ENCODE measurements at regions not wholly inside any gene's neighbourhood (a gene's known extent, or its start where the extent isn't known, plus 50 kb on each side); places are given as distances from the start of the nearest gene placed in this dataset.
"Not testable (repeated sequence)": the region's sequence is repeated elsewhere in the genome, so short reads cannot be mapped to it uniquely, and the experiment has no call there.

DNA sequence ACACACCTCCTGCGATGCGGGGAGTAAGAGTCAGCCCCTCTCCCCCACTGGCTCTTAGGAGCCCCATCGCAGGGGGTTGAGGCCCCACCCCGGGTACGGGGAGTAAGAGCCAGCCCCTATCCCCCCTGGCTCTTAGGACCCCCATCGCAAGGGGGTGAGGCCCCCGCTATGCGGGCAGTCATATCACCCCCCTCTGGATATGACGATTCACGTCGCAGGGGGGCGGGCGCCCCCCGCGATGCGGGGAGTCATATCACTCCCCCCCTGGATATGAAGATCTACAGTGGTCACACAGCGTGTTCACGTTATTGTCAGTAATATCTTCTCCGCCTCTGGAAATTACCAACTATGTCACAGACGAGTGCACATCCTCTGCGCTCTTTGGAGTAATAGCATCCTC is 61.1 kb downstream of the DEFB131A start:
- not testable (repeated sequence) for DNase-seq (ENCODE audit: low read depth)

DNA sequence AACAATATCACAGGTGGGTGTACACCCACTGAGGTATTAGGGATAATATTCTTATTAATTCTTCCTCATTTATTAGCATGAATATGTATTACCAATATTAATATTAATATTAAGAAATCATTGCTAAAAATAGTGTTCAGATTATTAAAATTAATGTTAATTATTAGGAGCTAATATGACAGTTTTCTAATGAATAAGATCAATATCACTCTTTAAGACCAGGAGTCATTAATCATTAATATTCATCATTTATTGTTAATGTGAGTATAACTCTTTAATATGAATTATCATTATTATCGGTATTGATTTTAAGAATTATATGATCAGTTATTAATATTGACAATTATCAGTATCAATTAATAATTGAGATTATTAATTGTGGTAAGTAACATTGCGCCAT is 62.5 kb downstream of the DEFB131A start:
- not testable (repeated sequence) for DNase-seq (ENCODE audit: low read depth)

DNA sequence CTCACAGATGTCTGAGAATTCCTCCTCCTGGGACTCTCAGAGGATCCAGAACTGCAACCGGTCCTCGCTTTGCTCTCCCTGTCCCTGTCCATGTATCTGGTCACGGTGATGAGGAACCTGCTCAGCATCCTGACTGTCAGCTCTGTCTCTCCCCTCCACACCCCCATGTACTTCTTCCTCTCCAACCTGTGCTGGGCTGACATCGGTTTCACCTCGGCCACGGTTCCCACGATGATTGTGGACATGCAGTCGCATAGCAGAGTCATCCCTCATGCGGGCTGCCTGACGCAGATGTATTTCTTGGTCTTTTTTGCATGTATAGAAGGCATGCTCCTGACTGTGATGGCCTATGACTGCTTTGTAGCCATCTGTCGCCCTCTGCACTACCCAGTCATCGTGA is 68.7 kb downstream of the DEFB131A start:
- DNase-seq (ENCODE audit: low read depth) = not testable (repeated sequence)

DNA sequence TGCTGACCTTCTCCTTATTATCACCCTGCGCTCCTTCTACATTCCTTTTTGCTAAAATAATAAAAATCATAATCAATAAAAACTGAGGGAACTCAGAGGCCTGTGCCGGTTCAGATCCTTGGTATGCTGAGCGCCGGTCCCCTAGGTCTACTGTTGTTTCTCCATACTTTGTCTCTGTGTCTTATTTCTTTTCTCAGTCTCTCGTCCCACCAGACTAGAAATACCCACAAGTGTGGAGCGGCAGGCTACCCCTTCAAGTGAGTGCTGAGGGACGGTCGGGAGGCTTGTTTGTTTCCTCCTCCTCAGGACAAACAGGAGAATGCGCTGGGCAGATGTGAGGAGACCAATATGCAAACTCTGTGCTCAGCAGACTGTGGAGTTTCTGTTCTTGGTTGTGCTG is 75.4 kb downstream of the DEFB131A start:
- not testable (repeated sequence) for DNase-seq (ENCODE audit: low read depth)

DNA sequence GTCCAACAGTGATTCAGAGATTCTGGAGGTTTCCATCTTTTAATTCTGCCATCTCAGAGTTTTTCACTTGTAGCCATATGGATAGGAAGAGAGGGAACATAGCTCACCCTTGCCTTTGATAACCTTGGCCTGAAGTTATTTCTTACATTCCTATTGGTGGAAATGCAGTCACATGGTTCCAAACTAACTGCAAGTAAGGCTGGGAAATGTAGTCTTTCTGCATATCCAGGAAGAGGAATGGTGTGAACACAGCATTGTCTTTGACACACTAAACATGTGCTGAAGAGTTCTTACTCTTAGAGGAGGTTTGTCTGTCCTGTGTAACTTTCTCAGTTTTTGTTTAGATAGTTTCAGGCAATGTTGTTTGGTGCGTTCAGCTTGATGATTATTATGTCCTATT is 78.7 kb downstream of the DEFB131A start:
- DNase-seq (ENCODE audit: low read depth) = not testable (repeated sequence)

DNA sequence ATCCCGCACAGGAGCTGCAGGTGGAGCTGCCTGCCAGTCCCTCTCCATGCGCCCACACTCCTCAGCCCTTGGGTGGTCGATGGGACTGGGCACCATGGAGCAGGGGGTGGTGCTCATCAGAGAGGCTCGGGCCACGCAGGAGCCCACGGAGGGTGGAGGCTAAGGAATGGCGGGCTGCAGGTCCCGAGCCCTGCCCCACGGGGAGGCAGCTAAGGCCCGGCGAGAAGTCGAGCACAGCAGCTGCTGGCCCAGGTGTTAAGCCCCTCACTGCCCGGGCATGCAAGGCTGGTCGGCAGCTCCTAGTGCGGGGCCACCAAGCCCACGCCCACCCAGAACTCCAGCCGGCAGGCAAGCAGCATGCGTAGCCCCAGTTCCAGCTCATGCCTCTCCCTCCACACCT is 80.2 kb downstream of the DEFB131A start:
- not testable (repeated sequence) for DNase-seq (ENCODE audit: low read depth)

DNA sequence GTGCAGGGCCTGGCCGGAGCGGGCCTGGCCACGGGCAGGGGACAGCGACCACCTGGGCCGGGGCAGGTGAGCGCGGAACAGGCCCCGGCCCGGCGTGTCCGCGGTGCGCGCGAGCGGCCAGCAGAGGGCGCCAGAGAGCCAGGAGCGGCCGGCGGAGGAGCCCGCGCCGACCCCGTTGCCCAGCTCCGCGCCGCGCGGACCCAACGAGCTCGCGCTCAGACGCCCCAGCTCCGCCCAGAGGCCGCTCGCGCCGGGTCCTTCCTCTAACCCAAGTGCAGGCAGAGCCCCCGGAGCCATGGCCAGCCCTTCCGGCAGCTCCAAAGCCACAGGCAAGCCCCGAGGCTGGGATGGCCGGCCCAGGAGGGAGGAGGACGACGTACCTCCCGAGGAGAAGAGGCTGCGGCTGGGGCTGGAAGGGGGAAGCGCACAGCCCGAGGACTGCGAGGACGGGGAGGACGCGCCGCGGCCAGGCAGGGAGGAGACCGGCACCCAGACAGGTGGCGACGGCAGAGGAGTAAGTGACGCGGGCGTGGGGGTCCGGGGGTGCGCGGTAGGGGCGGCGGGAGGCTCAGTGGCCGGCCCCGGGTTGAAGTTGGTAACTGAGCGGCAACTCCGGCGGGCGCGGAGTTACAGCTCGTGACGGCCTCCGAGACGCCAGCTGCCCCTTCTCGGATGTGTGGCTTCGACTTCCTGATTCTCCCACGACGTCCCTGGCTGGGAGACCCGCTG is 88.1 kb downstream of the DEFB131A start:
- DNase-seq (ENCODE audit: low read depth) = peak; percentile 38

DNA sequence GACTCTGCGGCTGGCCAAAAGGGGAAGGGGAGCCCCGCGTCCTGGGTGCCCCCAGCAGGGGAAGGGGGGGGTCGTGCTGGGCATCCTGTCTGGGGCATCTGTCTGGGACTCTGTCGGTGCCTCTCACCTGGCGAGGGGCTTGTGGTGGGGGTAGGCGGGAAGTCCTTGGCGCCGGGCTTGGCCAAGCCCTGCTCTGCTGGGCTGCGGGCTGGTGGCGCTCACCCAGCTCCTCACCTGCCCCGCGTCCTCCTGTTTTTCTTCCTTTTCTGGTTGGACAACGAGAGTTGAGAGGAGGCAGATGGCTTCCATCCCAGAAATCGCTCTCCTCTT is 88.6 kb downstream of the DEFB131A start:
- not testable (repeated sequence) for DNase-seq (ENCODE audit: low read depth)

DNA sequence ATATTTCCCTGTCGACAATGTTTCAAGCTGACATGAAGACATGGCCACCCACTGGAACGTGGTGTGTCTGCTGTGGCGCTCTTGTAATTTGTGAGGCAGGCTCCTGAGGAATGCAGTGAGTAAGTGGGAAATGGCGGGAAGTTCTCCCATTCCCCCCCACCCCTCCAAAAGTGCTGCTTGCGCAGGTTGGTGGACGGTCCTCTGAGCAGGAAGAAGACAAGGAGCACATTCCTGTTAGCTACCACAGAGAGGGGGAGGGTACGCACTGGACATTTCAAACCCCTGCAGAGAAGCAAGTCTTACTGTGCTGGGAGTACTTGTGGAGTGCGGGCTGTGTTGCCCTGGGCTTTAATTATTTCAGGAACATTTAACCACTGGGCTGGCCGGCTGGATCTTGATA is 92.9 kb downstream of the DEFB131A start:
- not testable (repeated sequence) for DNase-seq (ENCODE audit: low read depth)

DNA sequence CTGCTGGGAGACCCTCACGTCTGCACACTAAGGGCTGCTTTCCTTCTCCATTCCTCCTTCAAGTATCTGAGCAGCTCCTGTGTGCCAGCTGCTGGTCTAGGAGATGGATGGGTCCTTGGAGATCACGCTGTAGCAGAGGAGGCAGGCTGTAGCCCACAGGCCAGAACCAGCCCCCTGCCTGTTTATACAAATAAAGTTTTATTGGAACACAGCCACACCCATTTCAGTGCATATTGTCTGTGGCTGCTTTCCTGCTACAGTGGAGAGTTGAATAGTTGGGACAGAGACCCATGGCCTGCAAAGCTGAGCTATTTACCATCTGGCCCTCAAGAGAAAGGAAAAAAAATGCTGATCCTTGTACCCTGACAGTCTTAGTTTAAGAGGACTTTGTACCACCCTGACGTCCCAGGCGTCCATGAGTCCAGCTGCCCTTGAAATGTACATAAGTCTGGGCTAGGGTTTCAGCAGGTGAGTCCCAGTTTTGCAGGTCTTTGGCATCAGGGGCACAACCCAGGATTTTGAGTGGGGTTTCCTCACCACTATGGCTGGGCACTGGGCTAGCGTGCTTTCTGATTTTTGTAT is 95.8 kb downstream of the DEFB131A start:
- DNase-seq (ENCODE audit: low read depth) = not testable (repeated sequence)

DNA sequence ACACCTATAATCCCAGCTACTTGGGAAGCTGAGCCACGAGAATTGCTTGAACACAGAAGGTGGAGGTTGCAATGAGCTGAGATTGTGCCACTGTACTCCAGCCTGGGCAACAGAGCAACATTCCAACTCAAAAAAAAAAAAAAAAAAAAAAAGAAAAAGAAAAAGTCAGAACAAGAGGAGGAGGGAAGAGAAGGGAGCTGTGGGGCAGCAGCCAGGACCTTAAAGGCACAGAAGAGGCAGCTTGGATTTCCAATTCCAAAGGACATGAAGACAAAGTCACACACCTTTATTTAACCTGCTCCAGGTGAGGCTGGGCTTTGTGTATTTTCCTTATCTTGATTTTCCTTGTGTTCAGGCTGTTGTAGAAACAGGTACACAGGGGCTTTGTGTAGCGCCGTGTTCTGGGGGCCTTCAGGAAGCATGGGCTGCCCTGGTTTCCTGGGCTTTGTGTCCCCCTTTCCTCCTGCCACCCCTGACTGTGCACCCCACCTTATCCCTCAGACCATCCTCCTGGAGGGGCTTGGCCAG is 97.2 kb downstream of the DEFB131A start:
- DNase-seq (ENCODE audit: low read depth) = not testable (repeated sequence)

DNA sequence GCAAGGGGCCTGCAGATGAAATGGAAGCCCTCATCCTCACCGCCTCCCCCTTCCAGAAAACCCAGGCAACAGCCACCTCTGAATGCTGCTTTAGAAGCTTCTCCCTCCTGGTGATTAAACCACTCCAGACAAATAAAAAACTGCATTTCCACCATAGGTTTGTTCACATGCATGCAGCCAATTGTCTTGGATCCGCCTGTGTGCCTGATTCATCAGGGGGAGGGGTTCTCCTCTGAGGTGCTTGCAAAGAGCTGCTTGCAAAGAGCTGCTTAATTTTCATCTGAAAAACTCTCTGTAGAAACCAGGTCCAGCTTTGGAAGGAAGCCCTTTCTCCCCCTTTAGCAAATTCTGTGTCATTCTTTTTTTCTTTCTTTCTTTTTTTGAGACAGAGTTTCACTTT is 100.6 kb downstream of the DEFB131A start:
- not testable (repeated sequence) for DNase-seq (ENCODE audit: low read depth)

DNA sequence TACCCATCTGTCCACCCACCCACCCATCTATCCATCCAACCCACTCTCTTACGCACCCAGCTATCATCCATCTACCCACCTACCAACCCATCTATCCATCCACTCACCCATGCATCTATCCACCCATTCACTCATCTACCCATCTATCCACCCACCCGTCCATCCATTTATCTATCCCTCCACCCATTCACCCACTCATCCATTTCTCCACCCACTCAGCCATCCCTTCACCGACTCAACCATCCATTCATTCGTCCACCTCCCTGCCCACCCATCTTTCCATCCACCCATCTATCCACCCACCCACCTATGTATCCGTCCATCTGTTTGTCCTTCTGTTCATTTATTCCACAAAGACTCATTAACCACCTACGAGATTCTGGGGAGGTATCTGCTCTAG is 103.3 kb downstream of the DEFB131A start:
- DNase-seq (ENCODE audit: low read depth) = not testable (repeated sequence)

DNA sequence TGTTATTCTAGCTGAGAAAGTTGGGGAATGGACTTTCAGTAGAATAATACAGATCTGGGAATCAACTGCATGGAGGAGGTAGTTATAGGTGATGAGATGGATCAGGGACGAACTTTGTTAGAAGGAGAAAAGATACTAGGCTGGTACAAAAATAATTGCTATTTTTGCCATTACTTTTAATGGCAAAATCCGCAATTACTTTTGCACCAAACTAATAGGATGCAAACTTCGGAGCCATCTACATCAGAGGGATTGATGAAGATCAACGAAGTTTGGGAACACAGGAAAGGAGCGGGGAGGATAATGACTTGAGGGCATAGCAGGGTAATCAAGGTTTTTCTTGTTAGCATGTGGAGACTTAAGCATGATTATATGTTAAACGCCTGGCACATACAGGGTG is 111.9 kb downstream of the DEFB131A start:
- DNase-seq (ENCODE audit: low read depth) = not testable (repeated sequence)

DNA sequence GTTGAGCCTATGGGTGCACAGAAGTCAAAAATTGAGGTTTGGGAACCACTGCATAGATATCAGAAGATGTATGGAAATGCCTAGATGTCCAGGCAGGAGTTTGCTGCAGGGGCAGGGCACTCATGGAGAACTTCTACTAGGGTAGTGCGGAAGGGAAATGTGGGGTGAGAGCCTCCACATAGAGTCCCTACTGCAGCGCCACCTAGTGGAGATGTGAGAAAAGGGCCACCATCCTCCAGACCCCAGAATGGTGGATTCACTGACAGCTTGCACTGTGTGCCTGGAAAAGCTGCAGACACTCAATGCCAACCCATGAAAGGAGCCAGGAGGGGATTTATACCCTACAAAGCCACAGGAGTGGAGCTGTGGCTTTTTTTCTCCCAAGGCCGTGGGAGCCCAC is 133.7 kb downstream of the DEFB131A start:
- DNase-seq (ENCODE audit: low read depth) = not testable (repeated sequence)

DNA sequence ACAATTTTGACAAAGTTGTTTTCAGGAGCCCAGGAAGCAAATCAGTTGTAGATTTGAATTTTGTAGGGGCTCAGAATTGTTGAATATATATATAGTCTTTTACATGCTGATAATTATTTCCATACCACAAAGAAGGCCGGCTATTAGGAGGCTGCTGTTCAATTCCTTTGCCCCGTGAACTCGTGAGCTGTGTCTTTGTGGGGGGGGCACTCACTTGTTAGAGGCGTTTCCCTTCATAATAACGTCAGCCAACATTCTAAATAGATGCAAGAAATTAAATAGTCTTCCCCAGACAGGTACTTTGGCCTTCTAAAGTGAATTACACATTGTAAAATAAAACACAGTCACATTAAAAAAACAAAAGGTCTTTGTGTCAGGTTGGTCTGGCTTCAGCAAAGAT is 138.7 kb downstream of the DEFB131A start:
- not testable (repeated sequence) for DNase-seq (ENCODE audit: low read depth)

DNA sequence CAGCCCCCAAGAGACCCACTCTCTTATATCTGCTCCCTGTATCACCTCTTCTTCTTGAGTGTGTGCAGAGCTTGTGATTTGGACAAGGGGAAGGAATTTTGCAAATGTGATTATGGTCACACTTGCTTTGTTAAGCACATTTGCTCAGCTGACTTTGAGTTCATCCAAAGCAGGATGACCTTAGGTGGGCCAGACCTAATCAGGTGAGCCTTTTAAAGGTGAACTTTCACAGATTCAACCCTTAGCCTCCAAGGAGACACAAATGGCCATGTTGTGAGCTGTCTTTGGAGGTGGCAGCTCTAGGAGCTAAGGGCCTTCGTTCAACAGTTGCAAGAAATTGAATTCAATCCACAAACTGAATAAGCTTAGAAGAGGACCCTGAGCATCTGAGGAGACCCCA is 147.8 kb downstream of the DEFB131A start:
- no peak for DNase-seq (ENCODE audit: low read depth)

DNA sequence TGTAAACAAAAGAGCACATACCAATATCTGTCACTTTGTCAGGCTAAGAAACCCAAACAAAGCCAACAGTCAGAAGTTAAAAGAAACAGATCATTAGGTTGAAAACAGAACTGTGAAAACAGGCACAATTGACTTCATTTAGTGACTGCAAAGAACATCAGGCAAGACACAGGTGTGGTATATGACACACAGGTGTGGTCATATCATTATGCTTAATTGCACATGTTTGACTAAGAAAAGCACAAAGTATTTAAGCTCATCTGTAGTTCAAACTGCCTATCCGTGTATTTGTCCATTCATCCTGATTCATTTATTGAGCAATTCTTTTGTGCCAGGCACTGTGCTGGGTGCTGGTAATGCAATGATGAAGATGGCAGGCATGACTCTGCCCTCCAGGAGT is 150.7 kb downstream of the DEFB131A start:
- DNase-seq (ENCODE audit: low read depth) = no peak

DNA sequence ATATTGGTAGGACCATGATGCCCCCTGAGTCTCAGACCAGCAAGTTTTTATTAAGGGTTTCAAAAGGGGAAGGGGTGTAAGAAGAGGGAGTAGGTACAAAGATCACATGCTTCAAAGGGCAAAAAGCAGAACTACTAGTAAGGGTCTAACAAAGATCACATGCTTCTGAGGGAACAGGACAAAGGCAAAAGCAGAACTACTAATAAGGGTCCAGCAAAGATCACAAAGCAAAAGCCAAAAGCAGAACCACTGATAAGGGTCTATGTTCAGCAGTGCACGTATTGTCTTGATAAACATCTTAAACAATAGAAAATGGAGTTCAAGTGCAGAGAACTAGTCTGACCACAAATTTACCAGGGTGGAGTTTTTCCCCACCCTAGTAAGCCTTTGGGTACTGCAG is 151.3 kb downstream of the DEFB131A start:
- DNase-seq (ENCODE audit: low read depth) = not testable (repeated sequence)

DNA sequence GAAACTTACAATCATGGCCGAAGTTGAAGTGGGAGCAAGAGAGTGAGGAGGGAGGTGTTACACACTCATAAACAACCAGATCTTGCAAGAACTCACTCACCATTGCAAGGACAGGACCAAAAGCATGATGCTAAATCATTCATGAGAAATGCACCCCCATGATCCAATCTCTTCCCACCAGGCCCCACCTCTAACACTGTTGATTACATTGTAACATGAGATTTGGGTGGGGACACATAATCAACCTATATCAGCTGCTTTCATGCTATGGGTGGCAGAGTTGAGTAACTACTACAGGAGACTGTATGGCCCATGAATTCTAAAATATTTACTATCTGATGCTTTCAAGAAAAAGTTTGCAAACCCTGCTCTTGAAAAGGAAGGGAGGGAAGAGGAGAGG is 155.1 kb downstream of the DEFB131A start:
- no peak for DNase-seq (ENCODE audit: low read depth)

DNA sequence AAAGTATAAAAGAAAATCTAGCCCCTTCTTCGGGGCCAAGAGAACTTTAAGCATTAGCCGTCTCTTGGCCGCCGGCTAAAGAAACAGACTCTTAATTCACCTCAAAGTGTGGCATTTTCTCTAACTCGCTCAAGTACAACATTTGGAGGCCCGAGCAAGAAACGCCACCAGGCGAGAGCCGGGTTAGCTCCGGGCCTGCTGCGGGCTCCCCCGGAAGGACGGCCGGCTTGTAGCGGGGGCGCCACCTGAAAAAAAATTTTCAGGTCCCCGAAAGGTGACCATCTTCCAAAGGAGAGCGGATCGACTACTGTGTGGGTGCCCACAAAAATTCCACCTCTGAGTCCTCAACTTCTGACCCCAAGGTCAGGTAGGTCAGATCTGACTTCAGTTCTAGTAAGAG is 156.0 kb downstream of the DEFB131A start:
- DNase-seq (ENCODE audit: low read depth) = no peak

DNA sequence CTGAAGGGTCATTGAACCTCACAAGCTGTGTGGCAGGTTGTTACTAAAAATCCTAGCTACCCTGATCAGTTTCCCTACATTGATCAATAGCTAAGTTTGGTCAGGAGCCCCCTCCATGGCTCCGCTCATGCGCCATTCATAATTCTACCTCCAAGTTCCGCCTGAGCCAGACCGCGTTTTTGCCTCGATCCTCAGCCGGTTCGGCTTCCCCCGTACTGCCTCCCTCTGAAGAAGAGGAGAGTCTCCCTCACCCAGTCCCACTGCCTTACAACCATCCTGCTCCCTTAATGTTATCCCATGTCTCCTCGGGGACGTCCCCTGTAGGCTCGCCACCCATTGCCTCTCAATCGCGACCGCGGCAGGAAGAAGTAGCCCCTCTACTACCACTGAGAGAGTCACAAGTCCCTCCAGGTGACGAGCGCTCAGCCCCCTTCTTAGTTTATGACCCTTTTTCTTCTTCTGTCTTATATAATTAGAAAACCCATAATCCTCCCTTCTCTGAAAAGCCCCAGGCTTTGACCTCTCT is 158.2 kb downstream of the DEFB131A start:
- no peak for DNase-seq (ENCODE audit: low read depth)
